Suprapubic skin (tissue), 4 donors: ENCODE measurements at regions not wholly inside any gene's neighbourhood (a gene's known extent, or its start where the extent isn't known, plus 50 kb on each side); places are given as distances from the start of the nearest gene placed in this dataset.

Experiments used
- DNase-seq, 2 donors: peaks; one replicate each; pipeline ENCODE4 v3.0.0-alpha.2; 2019; ENCODE audit warnings: low spot score in 2 of 2
- H3K27ac ChIP-seq: fragments of 200-600 bp; sonication (generic); one replicate; pipeline ENCODE4 v1.5.1; 2019
- H3K27me3 ChIP-seq: fragments of 200-600 bp; sonication (generic); one replicate; pipeline ENCODE4 v1.5.1; 2019
- H3K36me3 ChIP-seq: fragments of 200-600 bp; sonication (generic); one replicate; pipeline ENCODE4 v1.5.1; 2019
- H3K4me1 ChIP-seq: fragments of 200-600 bp; sonication (generic); one replicate; pipeline ENCODE4 v1.5.1; 2019
- H3K4me3 ChIP-seq: fragments of 200-600 bp; sonication (generic); one replicate; pipeline ENCODE4 v1.5.1; 2019; ENCODE audit warnings: mild to moderate bottlenecking
- H3K9me3 ChIP-seq: fragments of 200-600 bp; sonication (generic); one replicate; pipeline ENCODE4 v1.5.1; 2019
- EP300 ChIP-seq: sonication (generic); formaldehyde crosslinking; IDR thresholded peaks from one replicate; pipeline ENCODE4 v1.6.1; 2017; ENCODE audit warnings: antibody characterized with exemption
- POLR2A ChIP-seq, 2 donors: fragments of 450-650 bp; IDR thresholded peaks; one replicate each; pipeline ENCODE4 v1.6.1; 2017; ENCODE audit warnings: antibody characterized with exemption in 2 of 2, mild to moderate bottlenecking in 2 of 2, moderate library complexity in 2 of 2
- POLR2AphosphoS5 ChIP-seq, 3 donors: sonication (generic); formaldehyde crosslinking; IDR thresholded peaks; one replicate each; pipeline ENCODE4 v1.6.1; 2017; ENCODE audit warnings: antibody characterized with exemption in 3 of 3
- WGBS: methylation state at CpG from one replicate; pipeline ENCODE4 v1.1.5; 2018; 5-methylcytosine and 5-hydroxymethylcytosine counted together
- TF ChIP-seq, protein P1 (sequence below), 2 donors: fragments of 200-600 bp in 1 of 2; fragments of 450-650 bp in 1 of 2; sonication (generic) in 1 of 2; IDR thresholded peaks; one replicate each; pipeline ENCODE4 v1.5.1; 2016 to 2019; ENCODE audit warnings: antibody characterized with exemption in 2 of 2, mild to moderate bottlenecking in 1 of 2, moderate library complexity in 1 of 2

- Histone ChIP-seq H3K9me3 (no peaks in the 10 kb centered on the region), H3K4me1 (no peaks in the 10 kb centered on the region), H3K4me3 (no peak overlapping the region), H3K27ac (no peak overlapping the region), H3K36me3 (no peaks in the 10 kb centered on the region), H3K27me3 (no peaks in the 10 kb centered on the region)
- DNase-seq = no peak
- 86% methylated on average over 3 of the region's 4 CpGs for WGBS
- TF ChIP-seq POLR2AphosphoS5 (IDR thresholded peaks at IDR 0.05) = no peak
- TF ChIP-seq, protein P1, sequence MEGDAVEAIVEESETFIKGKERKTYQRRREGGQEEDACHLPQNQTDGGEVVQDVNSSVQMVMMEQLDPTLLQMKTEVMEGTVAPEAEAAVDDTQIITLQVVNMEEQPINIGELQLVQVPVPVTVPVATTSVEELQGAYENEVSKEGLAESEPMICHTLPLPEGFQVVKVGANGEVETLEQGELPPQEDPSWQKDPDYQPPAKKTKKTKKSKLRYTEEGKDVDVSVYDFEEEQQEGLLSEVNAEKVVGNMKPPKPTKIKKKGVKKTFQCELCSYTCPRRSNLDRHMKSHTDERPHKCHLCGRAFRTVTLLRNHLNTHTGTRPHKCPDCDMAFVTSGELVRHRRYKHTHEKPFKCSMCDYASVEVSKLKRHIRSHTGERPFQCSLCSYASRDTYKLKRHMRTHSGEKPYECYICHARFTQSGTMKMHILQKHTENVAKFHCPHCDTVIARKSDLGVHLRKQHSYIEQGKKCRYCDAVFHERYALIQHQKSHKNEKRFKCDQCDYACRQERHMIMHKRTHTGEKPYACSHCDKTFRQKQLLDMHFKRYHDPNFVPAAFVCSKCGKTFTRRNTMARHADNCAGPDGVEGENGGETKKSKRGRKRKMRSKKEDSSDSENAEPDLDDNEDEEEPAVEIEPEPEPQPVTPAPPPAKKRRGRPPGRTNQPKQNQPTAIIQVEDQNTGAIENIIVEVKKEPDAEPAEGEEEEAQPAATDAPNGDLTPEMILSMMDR (IDR thresholded peaks at IDR 0.05) = no peak
These were observed 294.1 kb upstream of the SNX7 start for GRCh38 chr1:98367426-98367825.

DNA sequence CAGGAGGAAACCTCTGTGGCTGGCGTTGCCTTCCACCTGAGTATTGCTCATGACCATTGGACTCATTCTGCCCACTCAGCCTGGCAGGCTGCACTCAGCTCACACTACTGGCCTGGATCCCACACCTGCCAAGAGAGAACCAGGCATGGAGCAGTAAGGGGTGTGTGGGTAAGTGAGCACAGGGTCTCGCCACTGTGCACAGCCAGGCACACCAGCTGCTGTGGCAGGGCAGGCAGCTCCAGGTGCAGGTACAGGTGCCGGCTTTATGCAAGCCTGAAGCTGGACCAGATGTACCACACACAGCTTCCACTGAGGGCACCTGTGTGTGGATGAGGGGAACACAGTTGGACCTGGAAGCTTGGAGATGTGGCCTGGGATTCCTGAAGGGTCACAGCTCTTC is 295.2 kb upstream of the SNX7 start:
- no peak for DNase-seq
- no peaks in the 10 kb centered on the region for H3K9me3 ChIP-seq
- H3K27ac ChIP-seq = no peak overlapping the region
- TF ChIP-seq POLR2AphosphoS5 (IDR thresholded peaks at IDR 0.05) (no peak), POLR2A (IDR thresholded peaks at IDR 0.05) (no peak), EP300 (no peak)
- TF ChIP-seq, protein P1 (IDR thresholded peaks at IDR 0.05) = no peak
- no peaks in the 10 kb centered on the region for H3K27me3 ChIP-seq
- WGBS = 100% methylated on average over 1 of the region's 3 CpGs
- H3K4me3 ChIP-seq = no peak overlapping the region
- no peaks in the 10 kb centered on the region for H3K4me1 ChIP-seq
- H3K36me3 ChIP-seq = no peaks in the 10 kb centered on the region

- Histone ChIP-seq H3K27ac (no peak overlapping the region), H3K27me3 (no peaks in the 10 kb centered on the region), H3K4me1 (no peaks in the 10 kb centered on the region), H3K36me3 (no peaks in the 10 kb centered on the region), H3K9me3 (no peaks in the 10 kb centered on the region), H3K4me3 (no peak overlapping the region)
- TF ChIP-seq POLR2AphosphoS5 (IDR thresholded peaks at IDR 0.05) (no peak), EP300 (no peak), POLR2A (IDR thresholded peaks at IDR 0.05) (no peak)
- TF ChIP-seq, protein P1 (IDR thresholded peaks at IDR 0.05) = no peak
- no peak for DNase-seq
- 90% methylated on average over 1 of the region's 1 CpG for WGBS
These were observed 297.0 kb upstream of the SNX7 start for GRCh38 chr1:98364544-98364943.

DNA sequence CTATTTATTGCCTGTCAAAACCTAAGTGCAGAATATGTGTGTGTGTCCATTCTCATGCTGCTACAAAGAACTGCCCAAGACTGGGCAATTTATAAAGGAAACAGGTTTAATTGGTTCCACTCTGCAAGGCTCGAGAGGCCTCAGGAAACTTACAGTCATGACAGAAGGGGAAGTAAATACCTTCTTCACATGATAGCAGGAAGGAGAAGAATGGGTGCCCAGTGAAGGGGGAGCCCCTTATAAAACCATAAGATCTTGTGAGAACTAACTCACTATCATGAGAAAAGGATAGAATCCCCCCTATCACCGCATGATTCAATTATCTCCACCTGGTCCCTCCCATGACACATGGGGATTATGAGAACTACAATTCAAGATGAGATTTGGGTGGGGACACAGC is 300.7 kb upstream of the SNX7 start:
- H3K36me3 ChIP-seq = no peaks in the 10 kb centered on the region
- H3K27me3 ChIP-seq = no peaks in the 10 kb centered on the region
- 83% methylated on average over 2 of the region's 2 CpGs for WGBS
- H3K27ac ChIP-seq = no peak overlapping the region
- no peak for DNase-seq
- no peaks in the 10 kb centered on the region for H3K9me3 ChIP-seq
- no peaks in the 10 kb centered on the region for H3K4me1 ChIP-seq
- no peak overlapping the region for H3K4me3 ChIP-seq
- TF ChIP-seq, protein P1 (IDR thresholded peaks at IDR 0.05) = no peak
- TF ChIP-seq EP300 (no peak), POLR2A (IDR thresholded peaks at IDR 0.05) (no peak), POLR2AphosphoS5 (IDR thresholded peaks at IDR 0.05) (no peak)

GRCh38 chr1:98355656-98356383 is 305.7 kb upstream of the SNX7 start:
- Histone ChIP-seq H3K4me1 (no peaks in the 10 kb centered on the region), H3K27me3 (no peaks in the 10 kb centered on the region), H3K4me3 (no peak overlapping the region), H3K9me3 (no peaks in the 10 kb centered on the region), H3K36me3 (no peaks in the 10 kb centered on the region), H3K27ac (no peak overlapping the region)
- DNase-seq = no peak
- WGBS = 63% methylated on average over 3 of the region's 3 CpGs
- no peak for TF ChIP-seq EP300
- TF ChIP-seq, protein P1 (IDR thresholded peaks at IDR 0.05) = no peak
- no peak for TF ChIP-seq POLR2A (IDR thresholded peaks at IDR 0.05)
- no peak for TF ChIP-seq POLR2AphosphoS5 (IDR thresholded peaks at IDR 0.05)
